ENCODE measurements at regions not wholly inside any gene's neighbourhood (a gene's known extent, or its start where the extent isn't known, plus 50 kb on each side); places are given as distances from the start of the nearest gene placed in this dataset.

- TF ChIP-seq POLR2A (IDR thresholded peaks at IDR 0.05): no peak
- TF ChIP-seq CTCF (IDR thresholded peaks at IDR 0.05): no peak
- intact Hi-C loops (cut with DNase I): loop anchor here in 1 of 10 donors (5.0 kb wide), 1 partner anchor 269 kb away; the partner anchor contains the start of gene POC1B
- WGBS, 4 donors: 93 to 95% (median 94%) methylated on average over 5 of the region's 5 CpGs
- no peak for DNase-seq
- Histone ChIP-seq H3K4me1 (peaks cover 0 to 8% (median 0%) of the 10 kb centered on the region in 12 donors), H3K36me3 (no peaks in the 10 kb centered on the region), H3K9me3 (peaks cover 0 to 10% (median 2%) of the 10 kb centered on the region in 12 donors), H3K4me3 (no peak overlapping the region), H3K27me3 (no peaks in the 10 kb centered on the region), H3K27ac (no peak overlapping the region)
- ATAC-seq: no peak
Observed at GRCh38 chr12:89258240-89258969, 93.9 kb downstream of the DUSP6 start.

- H3K4me3 ChIP-seq: no peak overlapping the region
- intact Hi-C loops (cut with DNase I): loop anchor here in 1 of 10 donors (5.0 kb wide), 1 partner anchor 270 kb away; the partner anchor contains the start of gene POC1B
- no peak for ATAC-seq
- no peaks in the 10 kb centered on the region for H3K36me3 ChIP-seq
- DNase-seq: no peak
- TF ChIP-seq POLR2A (IDR thresholded peaks at IDR 0.05): no peak
- TF ChIP-seq CTCF (IDR thresholded peaks at IDR 0.05): no peak
- H3K4me1 ChIP-seq: peaks cover 0 to 16% (median 0%) of the 10 kb centered on the region in 12 donors
- H3K27me3 ChIP-seq: no peaks in the 10 kb centered on the region
- H3K27ac ChIP-seq: no peak overlapping the region
- peaks cover 0 to 10% (median 2%) of the 10 kb centered on the region in 12 donors for H3K9me3 ChIP-seq
- 69 to 75% (median 73%) methylated on average over 5 of the region's 5 CpGs for WGBS, 4 donors
Observed at GRCh38 chr12:89257340-89257739, 95.0 kb downstream of the DUSP6 start.

DNA sequence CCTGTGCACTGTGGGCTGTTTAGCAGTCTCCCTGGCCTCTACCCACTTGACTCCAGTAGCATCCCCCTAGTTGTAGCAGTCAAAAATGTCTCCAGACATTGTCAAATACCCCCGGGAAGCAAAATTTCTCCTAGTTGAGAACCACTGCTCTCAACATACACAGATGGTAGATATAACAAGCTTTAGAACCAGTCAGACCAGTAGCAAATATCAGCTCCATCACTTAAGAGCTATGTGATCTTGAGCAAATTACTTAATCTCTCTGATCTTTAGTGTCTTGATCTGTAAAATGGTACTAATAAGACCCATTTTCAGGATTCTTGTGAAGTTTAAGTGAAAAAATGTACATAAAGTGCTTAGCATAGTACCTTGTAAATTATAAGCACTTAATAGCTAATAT lies 96.2 kb downstream of the DUSP6 start:
- H3K4me3 ChIP-seq: no peak overlapping the region
- H3K4me1 ChIP-seq: peaks cover 0 to 21% (median 2%) of the 10 kb centered on the region in 12 donors
- TF ChIP-seq CTCF (IDR thresholded peaks at IDR 0.05) (no peak), POLR2A (IDR thresholded peaks at IDR 0.05) (no peak)
- WGBS, 4 donors: 97 to 100% (median 99%) methylated on average over 1 of the region's 1 CpG
- H3K27ac ChIP-seq: no peak overlapping the region
- H3K36me3 ChIP-seq: no peaks in the 10 kb centered on the region
- DNase-seq (no peak), ATAC-seq (no peak)
- peaks cover 0 to 10% (median 2%) of the 10 kb centered on the region in 12 donors for H3K9me3 ChIP-seq
- intact Hi-C loops (cut with DNase I): loop anchor here in 1 of 10 donors (5.0 kb wide), 1 partner anchor 271 kb away; the partner anchor contains the start of gene POC1B
- H3K27me3 ChIP-seq: no peaks in the 10 kb centered on the region

DNA sequence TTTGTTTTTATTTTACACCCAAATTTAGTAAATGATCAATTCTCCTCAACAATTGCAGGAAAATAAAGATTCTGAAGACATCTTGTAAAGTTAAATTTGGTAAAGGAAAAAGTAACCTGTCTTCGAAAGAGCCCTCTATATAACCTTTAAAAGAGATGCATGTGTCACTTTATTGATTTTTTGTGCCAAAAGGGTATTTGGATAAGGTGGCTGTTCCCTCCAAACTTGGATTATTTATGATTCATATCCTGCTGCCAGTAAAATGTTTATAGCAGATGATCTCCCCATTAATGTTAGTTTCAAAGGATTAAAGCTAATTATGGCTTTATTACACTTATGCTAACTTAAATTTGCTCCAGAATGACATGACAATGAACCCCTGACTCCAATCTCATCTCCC lies 98.8 kb downstream of the DUSP6 start:
- intact Hi-C loops (cut with DNase I): no loop called here
- no peak for TF ChIP-seq CTCF (IDR thresholded peaks at IDR 0.05)
- Histone ChIP-seq H3K36me3 (no peaks in the 10 kb centered on the region), H3K9me3 (peaks cover 0 to 7% (median 2%) of the 10 kb centered on the region in 12 donors), H3K27ac (no peak overlapping the region), H3K27me3 (no peaks in the 10 kb centered on the region), H3K4me3 (no peak overlapping the region), H3K4me1 (peaks cover 0 to 30% (median 10%) of the 10 kb centered on the region in 12 donors)
- no peak for DNase-seq
- ATAC-seq: no peak
- WGBS, 4 donors: 74 to 82% (median 75%) methylated on average over 1 of the region's 1 CpG

Data from heart left ventricle (tissue), 16 donors.